ENCODE measurements at regions not wholly inside any gene's neighbourhood (a gene's known extent, or its start where the extent isn't known, plus 50 kb on each side); places are given as distances from the start of the nearest gene placed in this dataset.

- no peaks in the 10 kb centered on the region for H3K27me3 ChIP-seq (ENCODE audit: insufficient read depth, poor library complexity, severe bottlenecking)
- TF ChIP-seq REST (IDR thresholded peaks at IDR 0.05; ENCODE audit: insufficient replicate concordance, low read depth) (no peak), POLR2AphosphoS5 (IDR thresholded peaks at IDR 0.05; ENCODE audit: low read depth) (no peak), GABPA (IDR thresholded peaks at IDR 0.05; ENCODE audit: low read depth) (no peak), CTCF (IDR thresholded peaks at IDR 0.05; ENCODE audit: insufficient read depth, low read length) (no peak), SPI1 (IDR thresholded peaks at IDR 0.05; ENCODE audit: borderline replicate concordance, low read depth) (no peak)
- no peak overlapping the region for H3K4me3 ChIP-seq (replicated peaks; ENCODE audit: insufficient read depth, low read length)
- H3K27ac ChIP-seq (replicated peaks): no peak overlapping the region
- no peak for DNase-seq (ENCODE audit: low read depth in 1 of 2, low spot score in 1 of 2)
These were observed 173.9 kb downstream of the DHX35 start for GRCh38 chr20:39135885-39136544.

- no peak overlapping the region for H3K27ac ChIP-seq (replicated peaks)
- DNase-seq (ENCODE audit: low read depth in 1 of 2, low spot score in 1 of 2): no peak
- no peak for TF ChIP-seq SPI1 (IDR thresholded peaks at IDR 0.05; ENCODE audit: borderline replicate concordance, low read depth)
- no peak for TF ChIP-seq REST (IDR thresholded peaks at IDR 0.05; ENCODE audit: insufficient replicate concordance, low read depth)
- TF ChIP-seq GABPA (IDR thresholded peaks at IDR 0.05; ENCODE audit: low read depth): no peak
- TF ChIP-seq POLR2AphosphoS5 (IDR thresholded peaks at IDR 0.05; ENCODE audit: low read depth): no peak
- no peak for TF ChIP-seq CTCF (IDR thresholded peaks at IDR 0.05; ENCODE audit: insufficient read depth, low read length)
- no peak overlapping the region for H3K4me3 ChIP-seq (replicated peaks; ENCODE audit: insufficient read depth, low read length)
- H3K27me3 ChIP-seq (ENCODE audit: insufficient read depth, poor library complexity, severe bottlenecking): no peaks in the 10 kb centered on the region
These were observed 171.1 kb downstream of the DHX35 start for GRCh38 chr20:39133201-39133600.

- TF ChIP-seq SPI1 (IDR thresholded peaks at IDR 0.05; ENCODE audit: borderline replicate concordance, low read depth): no peak
- TF ChIP-seq CTCF (IDR thresholded peaks at IDR 0.05; ENCODE audit: insufficient read depth, low read length): no peak
- no peak for TF ChIP-seq POLR2AphosphoS5 (IDR thresholded peaks at IDR 0.05; ENCODE audit: low read depth)
- no peak for TF ChIP-seq REST (IDR thresholded peaks at IDR 0.05; ENCODE audit: insufficient replicate concordance, low read depth)
- no peak for DNase-seq (ENCODE audit: low read depth in 1 of 2, low spot score in 1 of 2)
These were observed 170.4 kb downstream of the DHX35 start for GRCh38 chr20:39132511-39132910.

More at GRCh38 chr20:39132511-39132910, 170.4 kb downstream of the DHX35 start:
- H3K4me3 ChIP-seq (replicated peaks; ENCODE audit: insufficient read depth, low read length): no peak overlapping the region
- H3K27me3 ChIP-seq (ENCODE audit: insufficient read depth, poor library complexity, severe bottlenecking): no peaks in the 10 kb centered on the region
- H3K27ac ChIP-seq (replicated peaks): no peak overlapping the region
